NCI-H146 (cell line): ENCODE measurements at regions not wholly inside any gene's neighbourhood (a gene's known extent, or its start where the extent isn't known, plus 50 kb on each side); places are given as distances from the start of the nearest gene placed in this dataset.
"Not testable (repeated sequence)": the region's sequence is repeated elsewhere in the genome, so short reads cannot be mapped to it uniquely, and the experiment has no call there.

Experiments
- DNase-seq: peaks from one replicate; lab custom pipeline; 2025; lab: John Stamatoyannopoulos, UW

DNA sequence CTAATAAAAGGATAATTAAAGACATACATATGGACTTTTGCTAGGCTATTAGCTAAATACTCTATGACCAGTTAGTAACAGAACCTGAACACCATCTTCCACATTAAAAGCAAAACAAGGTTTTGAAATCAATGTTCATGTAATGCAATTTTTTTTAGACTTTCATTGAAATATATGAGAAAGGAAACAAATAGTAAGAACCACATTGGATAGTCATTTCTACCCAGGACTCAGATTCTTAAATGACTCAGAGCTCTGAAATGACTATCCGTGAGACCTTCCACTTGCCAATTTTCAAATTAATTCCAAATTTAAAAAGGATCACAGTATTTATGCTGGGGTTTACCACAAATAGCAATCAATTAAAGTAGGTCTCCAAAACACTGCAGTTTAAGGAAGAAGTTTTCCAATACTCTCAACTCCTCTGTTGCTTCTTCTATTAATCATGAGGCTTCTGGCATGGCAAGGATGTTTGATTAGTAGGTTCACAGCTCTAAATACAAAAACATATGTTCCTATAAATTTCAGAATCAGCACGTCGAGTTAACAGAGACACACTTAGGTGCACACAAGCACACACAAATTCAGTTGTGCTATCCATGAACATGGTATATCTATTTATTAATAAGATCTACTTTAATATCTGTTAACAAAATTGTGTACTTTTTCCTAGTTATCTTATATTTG, 841.0 kb downstream of the RNF144A start:
- DNase-seq: no peak

DNA sequence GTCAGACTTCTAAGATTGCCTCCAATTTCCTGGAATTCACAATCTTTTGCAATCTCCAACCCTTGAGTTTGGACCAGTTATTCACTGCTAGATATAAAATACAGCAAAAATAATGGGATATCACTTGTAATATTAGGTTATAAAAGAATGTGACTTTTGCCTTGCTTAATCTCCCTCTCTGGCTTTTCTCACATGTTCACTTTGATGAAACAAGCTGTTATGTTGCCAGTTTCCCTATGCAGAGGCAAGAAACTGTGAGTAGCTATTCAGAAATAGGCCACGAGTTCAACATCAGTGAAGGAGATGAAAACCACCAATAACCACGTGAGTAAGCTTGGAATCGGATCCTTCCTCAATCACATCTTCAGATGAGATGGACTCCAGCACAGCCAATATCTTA, 842.7 kb downstream of the RNF144A start:
- no peak for DNase-seq

DNA sequence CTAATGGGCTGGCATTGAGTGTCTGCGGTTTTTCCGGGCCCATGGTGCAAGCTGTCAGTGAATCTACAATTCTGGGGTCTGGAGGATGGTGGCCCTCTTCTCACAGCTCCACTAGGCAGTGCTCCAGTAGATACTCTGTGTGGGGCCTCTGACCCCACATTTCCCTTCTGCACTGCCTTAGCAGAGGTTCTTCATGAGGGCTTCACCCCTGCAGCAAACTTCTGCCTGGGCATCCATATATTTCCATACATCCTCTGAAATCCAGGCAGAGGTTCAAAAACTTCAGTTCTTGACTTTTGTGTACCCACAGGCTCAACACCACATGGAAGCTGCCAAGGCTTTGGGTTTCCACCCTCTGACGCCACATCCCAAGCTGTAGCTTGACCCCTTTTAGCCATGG, 846.2 kb downstream of the RNF144A start:
- DNase-seq: not testable (repeated sequence)

DNA sequence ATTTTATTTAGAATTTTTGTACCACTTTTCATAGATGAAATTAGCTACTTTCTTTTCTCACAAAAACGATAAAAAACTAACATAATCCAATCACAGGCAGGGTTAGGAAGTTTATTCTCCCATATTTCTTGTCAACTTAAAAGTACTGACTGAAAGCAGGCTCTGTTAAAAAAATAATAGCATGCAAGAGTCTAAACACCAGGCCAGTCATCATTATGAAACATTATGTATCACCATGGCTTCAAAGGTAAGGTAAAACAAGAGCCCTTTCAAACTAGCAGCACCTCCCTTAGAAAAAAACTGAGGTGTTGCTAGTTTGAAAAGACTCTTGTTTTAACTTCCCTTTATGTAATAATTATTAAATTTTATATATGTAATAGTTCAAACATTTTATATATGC, 848.0 kb downstream of the RNF144A start:
- DNase-seq: no peak

DNA sequence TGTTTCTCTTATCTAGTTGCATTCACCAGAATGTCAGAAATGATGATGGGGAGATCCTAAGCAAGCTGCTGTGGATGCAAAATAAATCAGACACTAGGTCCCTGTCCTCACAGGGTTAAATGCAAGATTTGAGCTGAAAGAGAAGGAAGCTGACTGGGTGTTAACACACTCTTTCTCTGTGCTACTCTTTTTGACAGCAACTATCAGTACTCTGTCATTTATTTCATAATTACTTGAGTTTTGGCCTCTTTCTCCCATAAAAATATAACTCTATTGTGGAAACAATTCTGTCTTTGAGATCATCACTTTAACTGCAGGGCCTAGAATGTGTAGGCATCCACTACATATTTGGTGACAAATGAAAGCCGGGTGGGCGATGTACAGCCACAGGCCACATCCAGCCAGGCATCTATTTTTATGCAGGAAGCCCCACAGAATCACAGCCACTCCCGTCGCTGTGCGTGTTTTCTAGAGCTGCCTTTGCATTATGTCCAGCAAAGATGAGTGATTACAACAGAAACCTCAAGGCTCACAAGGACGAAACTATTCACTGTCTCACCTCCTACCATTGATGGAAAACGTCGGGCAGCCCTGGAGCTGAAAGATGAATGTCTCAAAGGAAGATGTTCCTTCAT, 849.0 kb downstream of the RNF144A start:
- DNase-seq: no peak

DNA sequence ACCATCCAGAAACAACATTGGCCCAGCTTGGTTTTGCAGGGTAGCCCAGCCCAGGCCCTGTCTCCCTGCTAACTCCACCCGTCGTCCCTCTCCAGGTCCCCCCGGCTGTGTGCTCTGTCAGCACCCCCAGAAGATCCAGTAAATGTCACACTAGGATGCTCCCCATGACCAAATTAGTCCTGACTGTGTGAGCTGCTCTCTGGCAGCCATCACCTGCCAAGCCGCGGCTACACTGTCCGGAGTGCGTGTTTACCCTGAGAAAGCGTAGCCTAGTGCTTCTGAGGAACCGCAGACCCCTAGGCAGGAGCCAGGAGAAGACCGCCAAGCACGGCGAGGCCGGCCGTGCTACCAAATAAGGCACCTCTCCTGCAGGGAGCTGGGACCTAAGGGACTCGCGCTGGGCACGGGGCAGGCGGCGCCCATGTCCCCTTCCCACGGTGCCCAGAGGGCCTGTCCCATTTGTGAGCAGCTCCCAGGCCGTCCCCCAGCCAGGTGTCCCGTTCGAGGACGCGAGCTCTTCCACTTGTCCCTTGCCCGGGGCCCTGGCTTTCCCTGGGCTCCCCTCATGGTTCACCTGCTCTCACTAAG, 849.9 kb downstream of the RNF144A start:
- DNase-seq: no peak

DNA sequence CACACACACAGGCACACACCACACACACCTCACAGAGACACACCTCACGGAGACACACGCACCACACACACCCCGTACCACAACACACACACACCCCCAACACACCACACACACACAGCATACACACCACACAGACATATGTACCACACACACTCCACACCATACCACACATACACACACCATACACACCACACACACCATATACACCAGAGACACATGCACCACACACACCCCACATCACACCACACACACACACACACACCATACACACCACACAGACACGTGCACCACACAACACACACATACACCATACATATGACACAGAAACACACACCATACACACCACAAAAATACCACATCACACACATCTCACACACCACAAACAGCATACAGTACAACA, 850.7 kb downstream of the RNF144A start:
- DNase-seq: no peak

DNA sequence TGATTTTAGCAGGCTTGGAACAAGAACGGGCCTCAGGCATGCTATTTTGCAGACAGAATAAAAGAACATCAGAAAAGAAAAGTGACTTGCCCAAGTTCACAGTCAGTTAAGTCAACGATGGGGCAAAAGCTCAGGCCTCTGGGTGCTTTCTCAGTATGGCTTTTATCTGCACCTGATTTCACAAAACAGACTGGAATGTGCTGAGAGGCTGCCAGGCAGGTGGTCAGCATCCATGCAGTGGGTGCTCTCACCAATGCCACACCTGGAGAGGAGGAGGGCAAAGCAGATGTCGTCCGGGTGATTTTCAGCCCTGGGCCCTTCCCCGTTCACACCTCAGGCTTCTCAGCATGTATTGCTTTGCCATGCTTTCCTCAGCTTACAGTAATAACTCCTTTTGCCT, 854.6 kb downstream of the RNF144A start:
- peak; percentile 73 for DNase-seq

DNA sequence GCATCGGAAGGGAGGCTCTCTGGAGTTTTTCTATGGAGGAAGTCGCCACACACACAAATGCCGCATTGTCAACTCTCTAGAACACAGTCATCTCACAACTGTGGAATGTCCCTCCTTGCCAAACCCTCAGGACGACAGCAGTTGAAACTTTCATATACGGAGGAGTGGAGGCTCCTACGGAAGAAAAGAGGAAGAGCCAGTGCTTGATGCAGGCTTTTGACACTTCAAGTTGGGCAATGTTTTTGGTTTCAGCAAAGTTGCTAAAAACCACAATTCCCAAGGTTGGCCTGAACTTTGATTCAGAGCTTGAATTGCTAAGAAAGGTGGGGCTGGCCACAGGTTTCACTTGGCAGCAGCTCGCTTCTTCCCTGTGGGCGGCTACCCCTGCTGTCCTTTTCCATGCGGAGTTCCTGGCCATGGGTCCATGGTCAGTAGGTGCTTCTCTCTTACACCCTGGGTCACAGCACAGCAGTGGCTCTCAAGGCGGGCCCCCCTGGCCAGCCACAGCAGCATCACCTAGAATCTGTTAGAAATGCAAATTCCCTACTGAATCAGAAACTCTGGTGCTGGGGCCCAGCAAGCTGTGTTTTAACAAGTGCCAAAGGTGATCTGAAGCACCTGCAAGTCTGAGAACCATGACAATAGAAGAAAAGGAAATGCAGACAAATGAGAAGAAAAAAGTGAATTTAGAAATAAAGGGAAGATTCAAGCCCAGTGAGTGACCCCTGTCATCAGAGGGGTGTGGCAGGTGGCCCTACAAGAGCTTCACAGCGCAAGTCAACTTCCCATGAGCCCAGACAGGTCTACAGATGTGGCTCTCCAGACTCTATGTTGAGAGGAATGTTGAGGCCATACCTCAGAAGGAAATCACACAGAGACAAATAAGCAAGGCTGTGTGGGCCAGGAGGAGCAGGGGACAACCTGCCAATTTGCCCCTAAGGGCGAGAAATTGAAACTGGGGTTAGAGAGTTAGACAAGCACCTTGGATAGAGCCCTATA, 856.4 kb downstream of the RNF144A start:
- no peak for DNase-seq

DNA sequence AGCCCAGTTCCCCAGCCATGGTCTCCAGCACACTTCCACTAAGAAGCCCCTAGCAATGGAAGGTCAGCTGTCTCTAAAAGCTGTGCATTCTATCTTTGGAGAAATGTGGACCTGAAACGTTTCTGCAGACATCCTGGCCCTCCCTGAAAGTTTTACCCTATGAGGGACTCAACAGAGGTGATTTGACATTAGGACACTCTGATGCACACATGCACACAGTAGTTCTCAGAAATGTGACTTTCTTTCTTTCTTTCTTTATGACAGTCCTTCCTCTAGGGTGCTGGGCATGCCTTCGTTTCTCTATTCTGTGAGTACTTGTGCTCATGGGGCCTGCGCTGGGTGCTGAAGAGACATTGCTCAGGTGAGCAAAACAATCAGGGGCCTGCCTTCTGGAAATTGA, 857.3 kb downstream of the RNF144A start:
- no peak for DNase-seq

DNA sequence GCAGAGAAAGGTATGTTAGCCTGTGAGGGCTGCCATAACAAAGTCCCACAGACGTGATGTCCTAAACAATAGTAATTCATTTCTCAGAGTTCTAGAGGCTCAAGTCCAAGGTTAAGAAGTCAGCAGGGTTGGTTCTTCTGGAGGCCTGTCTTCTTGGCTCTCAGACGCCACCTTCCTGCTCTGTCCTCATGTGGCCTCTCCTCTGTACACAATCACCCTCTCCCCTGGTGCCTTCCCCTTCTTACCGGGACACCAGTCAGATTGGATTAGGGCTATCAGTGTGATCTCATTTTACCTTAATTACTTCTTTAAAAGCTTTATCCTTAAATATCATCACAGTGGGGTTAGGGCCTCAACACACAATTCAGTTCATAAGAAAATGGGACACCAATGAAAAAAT, 860.5 kb downstream of the RNF144A start:
- DNase-seq: no peak

DNA sequence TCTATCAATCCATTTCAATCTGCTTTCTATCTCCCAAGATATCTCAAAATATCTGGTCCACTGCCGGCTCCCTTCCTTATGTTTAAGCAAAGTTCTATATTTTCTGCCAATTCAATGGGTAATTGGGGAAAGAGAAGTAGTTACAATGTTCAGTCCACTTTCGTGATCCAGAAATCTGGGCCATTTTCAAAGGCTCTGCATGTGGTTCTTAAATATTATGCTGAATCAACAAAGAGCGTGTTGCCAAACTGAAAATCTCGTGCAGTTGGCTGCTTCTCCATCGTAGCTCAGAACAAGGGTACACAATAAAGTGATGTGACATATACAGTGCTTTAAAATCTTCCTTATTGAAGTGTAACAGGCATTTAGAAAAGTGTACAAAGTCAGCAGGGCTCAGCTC, 863.1 kb downstream of the RNF144A start:
- no peak for DNase-seq

DNA sequence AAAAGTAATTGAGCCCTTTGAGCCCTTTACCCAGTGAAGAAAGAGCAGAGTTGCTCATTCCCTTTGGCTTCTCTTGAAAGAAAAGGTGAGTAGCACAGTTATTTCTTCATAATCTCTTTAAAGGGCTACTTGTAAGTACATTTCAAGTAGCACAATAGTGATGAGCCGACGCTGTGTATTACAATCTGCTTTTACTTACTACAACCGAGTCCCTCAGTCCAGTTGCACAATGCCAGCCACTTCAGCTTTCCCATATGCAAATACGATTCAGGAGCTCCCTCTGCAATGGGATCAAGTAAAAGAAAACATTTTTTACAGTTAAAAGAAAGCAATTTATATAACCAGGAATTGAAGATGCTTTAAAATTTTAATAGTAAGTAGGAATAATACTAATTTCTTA, 868.5 kb downstream of the RNF144A start:
- DNase-seq: no peak

DNA sequence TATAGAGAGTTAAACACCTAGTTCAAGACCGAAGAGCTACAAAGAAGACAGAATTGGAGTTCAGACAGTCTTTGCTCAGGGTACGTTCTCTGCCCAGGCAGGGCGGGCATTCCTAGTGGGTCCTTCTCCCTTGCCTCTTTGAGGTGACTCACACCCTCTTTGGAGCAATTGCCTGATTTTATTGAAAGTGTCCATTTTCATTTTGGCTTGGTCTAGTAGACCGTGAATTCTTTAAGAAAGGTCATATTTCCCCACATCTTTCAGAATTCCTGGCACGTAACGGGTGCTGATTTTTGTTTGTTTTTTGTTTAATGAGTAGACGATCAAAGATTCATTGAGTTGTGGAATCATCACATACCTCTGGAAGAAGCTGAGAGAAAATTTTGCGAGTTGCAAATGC, 871.5 kb downstream of the RNF144A start:
- DNase-seq: no peak

DNA sequence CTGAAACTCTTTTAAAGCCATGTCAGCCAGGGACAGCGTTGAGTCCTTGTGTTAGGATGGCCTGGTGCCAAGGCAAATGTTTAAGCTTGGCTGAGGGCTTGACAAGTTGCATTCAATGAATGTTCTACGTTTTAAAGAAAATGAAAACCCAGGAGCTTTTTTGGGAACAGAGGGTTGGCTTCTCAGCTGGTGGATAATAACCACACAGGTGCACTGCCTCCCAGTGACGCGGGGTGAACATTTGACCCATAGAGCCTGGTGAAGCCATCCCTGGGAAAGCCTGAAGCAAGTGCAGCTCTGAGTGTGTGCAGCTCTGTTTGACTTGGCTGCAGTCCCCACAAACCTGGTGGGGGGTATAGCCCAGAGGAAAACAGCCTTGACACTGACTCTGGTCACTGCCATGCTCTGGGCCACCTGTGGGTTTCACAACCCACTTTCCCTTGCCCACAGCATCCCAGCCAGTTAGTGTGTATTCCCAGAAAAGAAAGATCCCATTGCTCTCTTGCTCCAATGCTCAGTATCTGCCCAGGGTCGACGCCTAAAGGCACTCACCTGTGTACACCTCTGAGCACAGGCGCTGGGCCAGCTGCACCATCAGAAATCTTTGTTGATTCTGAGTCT, 874.9 kb downstream of the RNF144A start:
- DNase-seq: peak; percentile 96

DNA sequence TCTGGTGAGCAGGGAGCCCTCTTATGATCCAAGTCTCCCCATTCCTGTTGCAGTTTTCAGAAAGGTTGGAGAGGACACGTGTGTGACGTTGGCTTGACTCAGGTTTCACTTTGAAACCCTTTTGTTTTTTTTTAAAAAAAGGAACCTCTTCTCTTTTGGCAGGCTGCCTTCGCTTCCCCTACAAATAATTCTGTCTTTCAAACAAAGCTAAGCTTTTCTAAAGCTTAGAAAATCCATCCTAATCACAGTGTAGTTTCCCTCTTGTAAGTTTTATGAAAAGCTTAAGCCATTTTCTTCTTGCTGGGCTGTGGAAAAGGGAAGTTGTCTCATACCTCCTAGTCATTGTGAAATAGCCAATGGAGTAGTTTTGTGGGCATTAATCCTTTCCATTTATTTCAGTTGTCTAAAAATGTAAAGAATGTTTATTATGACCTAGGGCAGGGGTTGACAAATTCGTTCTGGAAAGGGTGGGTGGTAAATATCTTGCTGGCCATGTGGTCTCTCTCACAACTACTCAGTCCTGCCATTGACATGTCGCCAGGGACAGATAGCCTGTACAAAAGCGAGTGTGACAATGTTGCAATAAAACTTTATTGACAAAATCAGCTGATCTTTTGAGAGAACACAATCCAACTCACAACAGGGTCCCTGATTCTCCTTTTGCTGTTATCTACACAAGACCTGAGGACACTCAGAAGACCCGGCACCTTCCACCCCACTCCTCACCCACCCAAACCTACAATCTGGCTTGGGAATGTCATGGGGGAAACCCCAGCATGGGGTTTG, 878.8 kb downstream of the RNF144A start:
- DNase-seq: no peak

DNA sequence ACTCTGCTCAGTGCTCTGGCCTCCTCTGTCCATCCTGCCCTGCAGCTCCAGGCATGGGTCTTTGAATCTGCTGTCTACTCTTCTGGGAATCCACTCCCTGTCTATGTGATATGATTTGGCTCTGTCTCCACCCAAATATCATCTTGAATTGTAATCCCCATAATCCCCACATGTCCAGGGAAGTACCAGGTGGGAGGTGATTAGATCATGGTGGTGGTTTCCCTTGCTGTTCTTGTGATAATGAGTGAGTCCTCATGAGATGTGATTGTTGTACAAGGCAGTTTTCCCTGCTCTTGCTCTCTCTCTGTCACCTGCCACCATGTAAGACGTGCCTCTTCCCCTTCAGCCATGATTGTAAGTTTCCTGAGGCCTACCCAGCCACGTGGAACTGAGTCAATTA, 881.8 kb upstream of the ID2 start:
- no peak for DNase-seq

DNA sequence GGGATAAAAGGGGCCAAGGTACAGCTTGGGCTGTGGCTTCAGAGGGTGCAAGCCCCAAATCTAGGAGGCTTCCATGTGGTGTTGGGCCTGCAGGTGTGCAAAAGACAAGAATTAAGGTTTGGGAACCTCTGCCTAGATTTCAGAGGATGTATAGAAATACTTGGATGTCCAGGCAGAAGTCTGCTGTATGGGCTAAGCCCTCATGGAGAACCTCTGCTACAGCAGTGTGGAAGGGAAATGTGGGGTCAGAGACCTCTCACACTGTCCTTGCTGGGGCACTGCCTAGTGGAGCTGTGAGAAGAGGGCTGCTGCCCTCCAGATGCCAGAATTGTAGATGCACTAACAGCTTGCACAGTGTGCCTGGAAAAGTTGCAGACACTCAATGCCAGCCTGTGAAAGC, 880.6 kb upstream of the ID2 start:
- DNase-seq: no peak

DNA sequence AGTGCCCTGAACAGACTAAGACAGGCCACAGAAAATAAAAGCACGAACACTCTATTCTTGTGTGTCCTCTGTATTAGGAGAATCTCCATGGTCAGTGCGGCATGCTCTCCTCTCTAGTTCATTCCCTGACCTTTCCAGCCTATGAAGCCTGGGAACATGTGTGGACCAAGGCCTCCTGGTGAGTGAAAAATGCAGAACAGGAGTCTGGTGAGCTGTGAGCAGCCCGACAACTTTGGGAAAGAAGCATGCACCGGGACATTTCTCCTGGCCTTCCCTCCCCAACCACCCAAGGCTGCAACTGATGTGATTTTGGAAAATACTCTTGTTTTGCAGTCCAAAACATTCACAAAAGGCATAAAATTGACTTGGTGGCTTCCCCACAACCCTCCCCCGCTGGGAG, 878.3 kb upstream of the ID2 start:
- no peak for DNase-seq

DNA sequence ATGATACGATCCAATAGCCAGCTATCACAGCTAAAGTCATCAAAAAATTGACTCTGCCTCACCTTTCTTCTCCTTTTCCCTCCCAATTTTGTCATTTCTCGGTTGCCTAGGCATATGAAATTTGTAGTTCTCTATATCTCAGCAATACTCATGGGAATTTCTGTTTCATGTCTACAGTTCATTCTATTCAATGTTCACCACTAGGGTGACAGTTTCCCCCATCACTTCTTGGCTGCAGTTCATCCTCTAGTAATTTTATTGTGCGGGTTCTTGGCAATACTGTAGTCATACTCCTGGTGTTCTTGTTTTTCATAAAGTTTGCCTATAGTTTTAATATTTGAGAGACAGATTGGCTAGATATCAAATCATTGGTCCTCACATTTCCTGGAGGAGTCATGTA, 872.2 kb upstream of the ID2 start:
- DNase-seq: no peak

DNA sequence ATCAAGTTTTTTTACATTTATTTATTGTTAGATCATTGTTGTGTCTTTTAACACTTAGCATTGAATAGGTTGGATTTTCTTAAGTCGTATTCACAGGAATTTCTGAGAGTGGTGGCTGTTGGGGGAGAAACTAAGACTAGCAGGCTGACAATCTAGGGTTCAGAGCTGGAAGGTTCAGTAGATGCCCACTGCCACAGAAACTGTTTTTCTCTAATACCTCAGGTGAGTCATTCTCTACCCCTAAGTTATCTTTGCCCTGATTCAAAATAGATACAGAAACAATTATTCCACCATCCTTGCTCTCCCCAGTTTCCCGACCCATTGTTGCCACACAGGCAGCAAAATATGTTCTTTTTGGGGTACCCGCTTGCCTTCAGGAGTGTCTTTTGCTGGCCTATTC, 870.8 kb upstream of the ID2 start:
- DNase-seq: no peak
